Karpas-422 (cell line): ENCODE measurements at regions not wholly inside any gene's neighbourhood (a gene's known extent, or its start where the extent isn't known, plus 50 kb on each side); places are given as distances from the start of the nearest gene placed in this dataset.
"Not testable (repeated sequence)": the region's sequence is repeated elsewhere in the genome, so short reads cannot be mapped to it uniquely, and the experiment has no call there.

ENCODE experiments used
- DNase-seq: peaks from one replicate; pipeline ENCODE4 v3.0.0-alpha.2; 2015
- H2AFZ ChIP-seq: fragments of 200-600 bp; sonication (generic); 2 replicates; pipeline ENCODE4 v1.6.1; 2014; ENCODE audit warnings: antibody characterized with exemption, low read length, mixed read lengths
- H3K27ac ChIP-seq: fragments of 200-600 bp; sonication (generic); 2 replicates; pipeline ENCODE4 v1.5.1; 2014; ENCODE audit warnings: mild to moderate bottlenecking, low read length, moderate library complexity
- H3K27me3 ChIP-seq: fragments of 200-600 bp; sonication (generic); 2 replicates; pipeline ENCODE4 v1.6.1; 2014; ENCODE audit warnings: low read length, mixed read lengths
- H3K36me3 ChIP-seq: fragments of 200-600 bp; sonication (generic); 2 replicates; pipeline ENCODE4 v1.6.1; 2014; ENCODE audit warnings: low read length, mixed read lengths; ENCODE audit not compliant: insufficient read depth
- H3K4me1 ChIP-seq: fragments of 200-600 bp; sonication (generic); 2 replicates; pipeline ENCODE4 v1.6.1; 2014; ENCODE audit warnings: mild to moderate bottlenecking, low read length, mixed read lengths
- H3K4me2 ChIP-seq: fragments of 200-600 bp; sonication (generic); 2 replicates; pipeline ENCODE4 v1.6.1; 2014; ENCODE audit warnings: low read length, low read depth, mild to moderate bottlenecking; ENCODE audit not compliant: poor library complexity, severe bottlenecking
- H3K4me3 ChIP-seq: fragments of 200-600 bp; sonication (generic); 2 replicates; pipeline ENCODE4 v1.5.1; 2014; ENCODE audit warnings: mild to moderate bottlenecking, antibody characterized with exemption, low read length, mixed read lengths
- H3K79me2 ChIP-seq: fragments of 200-600 bp; sonication (generic); 2 replicates; pipeline ENCODE4 v1.6.1; 2014; ENCODE audit warnings: mild to moderate bottlenecking, low read length, mixed read lengths
- H3K9ac ChIP-seq: fragments of 200-600 bp; sonication (generic); 2 replicates; pipeline ENCODE4 v1.6.0; 2014; ENCODE audit warnings: low read length
- H3K9me2 ChIP-seq: fragments of 200-600 bp; sonication (generic), shearing (Covaris generic); replicated peaks from 2 replicates; pipeline ENCODE4 v1.6.0; 2014; ENCODE audit warnings: mild to moderate bottlenecking, low read length, moderate library complexity; ENCODE audit not compliant: insufficient read depth
- H3K9me3 ChIP-seq: fragments of 300-700, 200-600 bp; sonication (generic); 2 replicates; pipeline ENCODE4 v1.6.1; 2014; ENCODE audit warnings: low read length, mixed read lengths
- H4K20me1 ChIP-seq: fragments of 200-600 bp; sonication (generic); 2 replicates; pipeline ENCODE4 v1.6.1; 2014; ENCODE audit warnings: mild to moderate bottlenecking, antibody characterized with exemption, low read length, low read depth; ENCODE audit not compliant: insufficient read depth

DNA sequence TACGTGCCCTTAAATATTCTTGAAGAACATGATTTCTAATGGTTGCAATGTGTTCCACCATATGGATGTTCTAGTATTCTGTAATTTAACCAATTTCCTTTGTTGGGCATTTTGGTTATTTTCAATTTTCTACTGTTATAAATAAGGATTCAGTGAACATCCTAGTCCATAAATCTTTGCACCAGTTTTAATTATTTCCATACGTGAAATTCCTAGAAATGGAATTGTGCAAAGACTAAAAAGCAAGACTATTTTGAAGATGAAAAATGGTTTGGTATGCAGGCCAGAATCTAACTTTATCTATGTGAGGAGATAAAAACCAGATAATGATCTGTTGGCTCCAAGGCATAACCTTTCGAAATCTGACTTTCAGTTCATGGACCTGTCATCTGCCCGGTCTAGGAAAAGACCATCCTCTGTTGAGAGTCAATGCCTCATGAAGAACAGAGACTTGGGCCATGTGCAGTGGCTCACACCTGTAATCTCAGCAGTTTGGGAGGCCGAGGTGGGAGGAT is 633.2 kb upstream of the NRP1 start:
- H3K4me3 ChIP-seq: no peak overlapping the region
- H4K20me1 ChIP-seq: no peaks in the 10 kb centered on the region
- H3K36me3 ChIP-seq: no peaks in the 10 kb centered on the region
- H3K79me2 ChIP-seq: no peaks in the 10 kb centered on the region
- H3K9ac ChIP-seq: no peak overlapping the region
- DNase-seq: no peak
- no peaks in the 10 kb centered on the region for H3K4me1 ChIP-seq
- H3K27ac ChIP-seq: no peak overlapping the region
- H3K9me2 ChIP-seq: no peaks in the 10 kb centered on the region
- no peaks in the 10 kb centered on the region; the same call in 1 of the 2 replicates for H3K9me3 ChIP-seq
- no peaks in the 10 kb centered on the region for H3K27me3 ChIP-seq
- H2AFZ ChIP-seq: no peak overlapping the region
- no peak overlapping the region for H3K4me2 ChIP-seq

DNA sequence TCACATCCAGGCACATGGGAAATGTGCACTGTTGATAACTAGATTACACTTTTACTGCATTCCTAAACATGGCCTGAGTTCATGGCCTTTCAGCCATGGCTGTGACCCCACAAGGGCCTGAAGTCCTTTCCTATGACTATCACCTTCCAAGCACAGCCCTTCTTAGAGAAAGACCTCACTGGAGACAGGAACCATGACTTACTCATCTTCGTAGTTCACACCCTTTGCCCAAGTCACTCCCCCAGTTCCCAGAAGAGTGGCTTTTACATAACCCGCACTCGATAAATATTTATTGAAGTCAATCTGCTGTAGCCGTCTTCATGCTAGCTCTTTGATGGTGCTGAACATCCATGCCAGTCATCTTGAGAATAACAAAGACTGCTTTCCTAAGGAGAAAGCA is 632.5 kb upstream of the NRP1 start:
- no peaks in the 10 kb centered on the region for H3K9me2 ChIP-seq
- no peaks in the 10 kb centered on the region for H3K79me2 ChIP-seq
- H3K36me3 ChIP-seq: no peaks in the 10 kb centered on the region
- no peaks in the 10 kb centered on the region for H4K20me1 ChIP-seq
- no peak overlapping the region for H3K9ac ChIP-seq
- H3K4me2 ChIP-seq: no peak overlapping the region
- no peak overlapping the region for H3K27ac ChIP-seq
- H3K27me3 ChIP-seq: no peaks in the 10 kb centered on the region
- H3K9me3 ChIP-seq: no peaks in the 10 kb centered on the region; the same call in 1 of the 2 replicates
- no peak overlapping the region for H2AFZ ChIP-seq
- H3K4me3 ChIP-seq: no peak overlapping the region
- DNase-seq: no peak
- H3K4me1 ChIP-seq: no peaks in the 10 kb centered on the region

GRCh38 chr10:33965795-33966581 is 631.5 kb upstream of the NRP1 start:
- Histone ChIP-seq H3K27me3 (no peaks in the 10 kb centered on the region), H3K79me2 (no peaks in the 10 kb centered on the region), H3K36me3 (no peaks in the 10 kb centered on the region), H3K4me1 (no peaks in the 10 kb centered on the region), H3K9me3 (no peaks in the 10 kb centered on the region; the same call in 1 of the 2 replicates), H4K20me1 (no peaks in the 10 kb centered on the region), H3K4me3 (no peak overlapping the region), H3K9ac (no peak overlapping the region), H3K27ac (no peak overlapping the region), H3K9me2 (no peaks in the 10 kb centered on the region), H2AFZ (no peak overlapping the region), H3K4me2 (no peak overlapping the region)
- no peak for DNase-seq

DNA sequence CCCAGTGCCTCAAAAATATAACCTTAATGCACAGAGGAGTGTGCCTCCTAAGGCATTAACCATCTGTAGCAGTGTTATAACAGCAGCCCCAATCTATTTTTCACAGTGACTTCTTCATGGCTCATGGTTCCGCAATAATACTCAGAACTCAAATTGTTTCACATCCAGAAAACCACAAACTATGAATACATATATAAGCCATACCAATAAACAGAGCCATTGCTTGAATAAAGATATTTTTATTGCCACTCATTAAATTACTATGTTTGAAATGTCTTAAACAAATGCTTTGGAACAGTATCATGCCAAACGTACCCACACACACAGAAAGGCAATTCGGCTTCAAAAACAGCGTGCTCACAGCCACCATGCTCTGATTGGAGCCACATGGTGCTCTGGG is 629.3 kb upstream of the NRP1 start:
- Histone ChIP-seq H3K79me2 (no peaks in the 10 kb centered on the region), H3K9me3 (no peaks in the 10 kb centered on the region; the same call in 1 of the 2 replicates), H3K9me2 (no peaks in the 10 kb centered on the region), H3K4me1 (no peaks in the 10 kb centered on the region), H4K20me1 (no peaks in the 10 kb centered on the region), H3K4me2 (no peak overlapping the region), H3K9ac (no peak overlapping the region), H2AFZ (no peak overlapping the region), H3K4me3 (no peak overlapping the region), H3K27ac (no peak overlapping the region), H3K27me3 (no peaks in the 10 kb centered on the region), H3K36me3 (no peaks in the 10 kb centered on the region)
- DNase-seq: no peak

DNA sequence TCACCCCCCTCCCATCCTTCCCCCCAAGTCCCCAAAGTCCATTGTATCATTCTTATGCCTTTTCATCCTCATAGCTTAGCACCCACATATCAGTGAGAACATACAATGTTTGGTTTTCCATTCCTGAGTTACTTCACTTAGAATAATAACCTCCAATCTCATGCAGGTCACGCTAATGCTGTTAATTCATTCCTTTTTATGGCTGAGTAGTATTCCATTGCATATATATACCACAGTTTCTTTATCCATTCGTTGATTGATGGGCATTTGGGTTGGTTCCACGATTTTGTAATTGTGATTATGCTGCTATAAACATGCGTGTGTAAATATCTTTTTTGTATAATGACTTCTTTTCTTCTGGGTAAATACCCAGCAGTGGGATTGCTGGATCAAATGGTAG is 621.9 kb upstream of the NRP1 start:
- not testable (repeated sequence) for H3K4me1 ChIP-seq, H3K27ac ChIP-seq, DNase-seq, H4K20me1 ChIP-seq, H3K27me3 ChIP-seq, H3K4me2 ChIP-seq, H3K9ac ChIP-seq, H3K36me3 ChIP-seq, H3K79me2 ChIP-seq, H3K4me3 ChIP-seq, H3K9me3 ChIP-seq, H2AFZ ChIP-seq, H3K9me2 ChIP-seq

- no peaks in the 10 kb centered on the region for H3K79me2 ChIP-seq
- DNase-seq: no peak
- H4K20me1 ChIP-seq: no peaks in the 10 kb centered on the region
- no peaks in the 10 kb centered on the region for H3K36me3 ChIP-seq
- H3K9me2 ChIP-seq: no peaks in the 10 kb centered on the region
- peaks cover 3% of the 10 kb centered on the region; the same call in 1 of the 2 replicates for H3K9me3 ChIP-seq
- H3K9ac ChIP-seq: no peak overlapping the region
- no peaks in the 10 kb centered on the region for H3K4me1 ChIP-seq
- no peak overlapping the region for H3K27ac ChIP-seq
- no peak overlapping the region for H3K4me2 ChIP-seq
- no peak overlapping the region for H3K4me3 ChIP-seq
- no peak overlapping the region for H2AFZ ChIP-seq
- H3K27me3 ChIP-seq: no peaks in the 10 kb centered on the region
Measured at GRCh38 chr10:33955676-33956075, 621.2 kb upstream of the NRP1 start.

GRCh38 chr10:33952692-33953360 is 618.4 kb upstream of the NRP1 start:
- Histone ChIP-seq H3K9me2 (no peaks in the 10 kb centered on the region), H3K36me3 (no peaks in the 10 kb centered on the region), H3K27ac (no peak overlapping the region), H2AFZ (no peak overlapping the region), H4K20me1 (no peaks in the 10 kb centered on the region), H3K4me2 (no peak overlapping the region), H3K9ac (no peak overlapping the region), H3K79me2 (no peaks in the 10 kb centered on the region), H3K4me1 (no peaks in the 10 kb centered on the region), H3K27me3 (no peaks in the 10 kb centered on the region), H3K9me3 (peaks cover 3% of the 10 kb centered on the region; the same call in 1 of the 2 replicates), H3K4me3 (no peak overlapping the region)
- DNase-seq: no peak

DNA sequence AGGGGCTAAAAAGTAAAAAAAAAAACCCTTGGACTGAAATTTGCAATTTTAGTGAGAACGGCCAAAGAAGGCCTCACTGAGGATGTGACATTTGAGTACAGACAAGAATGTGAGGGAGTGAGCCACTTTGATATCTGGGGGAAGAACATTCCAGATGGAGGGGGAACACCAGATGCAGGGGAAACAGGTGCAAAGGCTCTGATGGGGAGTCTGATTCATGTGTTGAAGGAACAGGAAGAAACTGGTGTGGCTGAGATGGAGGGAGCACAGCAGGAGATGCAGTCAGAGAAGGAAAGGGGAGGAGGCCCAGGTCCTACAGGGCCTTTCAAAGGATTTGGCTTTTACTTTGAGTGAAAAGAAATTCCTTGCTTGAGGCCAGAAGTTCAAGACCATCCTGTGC is 615.7 kb upstream of the NRP1 start:
- H3K4me1 ChIP-seq: no peaks in the 10 kb centered on the region
- no peak overlapping the region for H3K4me3 ChIP-seq
- no peaks in the 10 kb centered on the region for H4K20me1 ChIP-seq
- H3K27me3 ChIP-seq: no peaks in the 10 kb centered on the region
- no peaks in the 10 kb centered on the region for H3K79me2 ChIP-seq
- H3K27ac ChIP-seq: no peak overlapping the region
- no peak overlapping the region for H3K4me2 ChIP-seq
- H3K9me3 ChIP-seq: peaks cover 3% of the 10 kb centered on the region; the same call in 1 of the 2 replicates
- no peak overlapping the region for H3K9ac ChIP-seq
- no peaks in the 10 kb centered on the region for H3K36me3 ChIP-seq
- H2AFZ ChIP-seq: no peak overlapping the region
- no peak for DNase-seq
- no peaks in the 10 kb centered on the region for H3K9me2 ChIP-seq
